Suprapubic skin (tissue), 4 donors: ENCODE measurements at regions not wholly inside any gene's neighbourhood (a gene's known extent, or its start where the extent isn't known, plus 50 kb on each side); places are given as distances from the start of the nearest gene placed in this dataset.

ENCODE experiments used
- DNase-seq, 2 donors: peaks; one replicate each; pipeline ENCODE4 v3.0.0-alpha.2; 2019; ENCODE audit warnings: low spot score in 2 of 2
- H3K27ac ChIP-seq: fragments of 200-600 bp; sonication (generic); one replicate; pipeline ENCODE4 v1.5.1; 2019
- H3K27me3 ChIP-seq: fragments of 200-600 bp; sonication (generic); one replicate; pipeline ENCODE4 v1.5.1; 2019
- H3K36me3 ChIP-seq: fragments of 200-600 bp; sonication (generic); one replicate; pipeline ENCODE4 v1.5.1; 2019
- H3K4me1 ChIP-seq: fragments of 200-600 bp; sonication (generic); one replicate; pipeline ENCODE4 v1.5.1; 2019
- H3K4me3 ChIP-seq: fragments of 200-600 bp; sonication (generic); one replicate; pipeline ENCODE4 v1.5.1; 2019; ENCODE audit warnings: mild to moderate bottlenecking
- H3K9me3 ChIP-seq: fragments of 200-600 bp; sonication (generic); one replicate; pipeline ENCODE4 v1.5.1; 2019
- CTCF ChIP-seq, 2 donors: fragments of 200-600 bp in 1 of 2; fragments of 450-650 bp in 1 of 2; sonication (generic) in 1 of 2; IDR thresholded peaks; one replicate each; pipeline ENCODE4 v1.5.1; 2016 to 2019; ENCODE audit warnings: antibody characterized with exemption in 2 of 2, mild to moderate bottlenecking in 1 of 2, moderate library complexity in 1 of 2
- EP300 ChIP-seq: sonication (generic); formaldehyde crosslinking; IDR thresholded peaks from one replicate; pipeline ENCODE4 v1.6.1; 2017; ENCODE audit warnings: antibody characterized with exemption
- POLR2A ChIP-seq, 2 donors: fragments of 450-650 bp; IDR thresholded peaks; one replicate each; pipeline ENCODE4 v1.6.1; 2017; ENCODE audit warnings: antibody characterized with exemption in 2 of 2, mild to moderate bottlenecking in 2 of 2, moderate library complexity in 2 of 2
- POLR2AphosphoS5 ChIP-seq, 3 donors: sonication (generic); formaldehyde crosslinking; IDR thresholded peaks; one replicate each; pipeline ENCODE4 v1.6.1; 2017; ENCODE audit warnings: antibody characterized with exemption in 3 of 3
- WGBS: methylation state at CpG from one replicate; pipeline ENCODE4 v1.1.5; 2018; 5-methylcytosine and 5-hydroxymethylcytosine counted together

- TF ChIP-seq EP300 (no peak), CTCF (IDR thresholded peaks at IDR 0.05) (no peak), POLR2A (IDR thresholded peaks at IDR 0.05) (no peak), POLR2AphosphoS5 (IDR thresholded peaks at IDR 0.05) (no peak)
- H3K4me3 ChIP-seq = no peak overlapping the region
- no peaks in the 10 kb centered on the region for H3K27me3 ChIP-seq
- WGBS = 79% methylated on average over 2 of the region's 2 CpGs
- DNase-seq = no peak
- no peaks in the 10 kb centered on the region for H3K4me1 ChIP-seq
- H3K27ac ChIP-seq = no peak overlapping the region
- no peaks in the 10 kb centered on the region for H3K9me3 ChIP-seq
- H3K36me3 ChIP-seq = no peaks in the 10 kb centered on the region
These were observed 100.8 kb upstream of the RNPC3 start for GRCh38 chr1:103424650-103425049.

- no peak overlapping the region for H3K4me3 ChIP-seq
- 52% methylated on average over 1 of the region's 1 CpG for WGBS
- no peak for TF ChIP-seq POLR2A (IDR thresholded peaks at IDR 0.05)
- no peak for TF ChIP-seq EP300
- no peak for TF ChIP-seq POLR2AphosphoS5 (IDR thresholded peaks at IDR 0.05)
- TF ChIP-seq CTCF (IDR thresholded peaks at IDR 0.05) = no peak
These were observed 108.7 kb upstream of the RNPC3 start for GRCh38 chr1:103416681-103417286.

GRCh38 chr1:103387898-103388297 is 137.6 kb upstream of the RNPC3 start:
- no peaks in the 10 kb centered on the region for H3K36me3 ChIP-seq
- WGBS = 23% methylated on average over 1 of the region's 1 CpG
- no peak overlapping the region for H3K4me3 ChIP-seq
- H3K27ac ChIP-seq = no peak overlapping the region
- H3K27me3 ChIP-seq = no peaks in the 10 kb centered on the region
- H3K4me1 ChIP-seq = no peaks in the 10 kb centered on the region
- H3K9me3 ChIP-seq = peaks cover 9% of the 10 kb centered on the region
- no peak for DNase-seq
- TF ChIP-seq CTCF (IDR thresholded peaks at IDR 0.05) (no peak), EP300 (no peak), POLR2A (IDR thresholded peaks at IDR 0.05) (no peak), POLR2AphosphoS5 (IDR thresholded peaks at IDR 0.05) (no peak)

More at GRCh38 chr1:103416681-103417286, 108.7 kb upstream of the RNPC3 start:
- H3K4me1 ChIP-seq = no peaks in the 10 kb centered on the region
- H3K36me3 ChIP-seq = no peaks in the 10 kb centered on the region
- no peak for DNase-seq
- no peaks in the 10 kb centered on the region for H3K9me3 ChIP-seq
- H3K27ac ChIP-seq = no peak overlapping the region
- H3K27me3 ChIP-seq = no peaks in the 10 kb centered on the region

- no peak for DNase-seq
- Histone ChIP-seq H3K27ac (no peak overlapping the region), H3K4me3 (no peak overlapping the region), H3K9me3 (no peaks in the 10 kb centered on the region), H3K4me1 (no peaks in the 10 kb centered on the region), H3K27me3 (no peaks in the 10 kb centered on the region), H3K36me3 (no peaks in the 10 kb centered on the region)
- 75% methylated on average over 3 of the region's 3 CpGs for WGBS
- TF ChIP-seq POLR2A (IDR thresholded peaks at IDR 0.05) (no peak), CTCF (IDR thresholded peaks at IDR 0.05) (no peak), EP300 (no peak), POLR2AphosphoS5 (IDR thresholded peaks at IDR 0.05) (no peak)
These were observed 151.5 kb upstream of the RNPC3 start for GRCh38 chr1:103373991-103374390.

GRCh38 chr1:103372866-103373265 is 152.6 kb upstream of the RNPC3 start:
- no peaks in the 10 kb centered on the region for H3K36me3 ChIP-seq
- TF ChIP-seq POLR2AphosphoS5 (IDR thresholded peaks at IDR 0.05) = no peak
- TF ChIP-seq POLR2A (IDR thresholded peaks at IDR 0.05) = no peak
- TF ChIP-seq CTCF (IDR thresholded peaks at IDR 0.05) = no peak
- TF ChIP-seq EP300 = no peak
- H3K27me3 ChIP-seq = no peaks in the 10 kb centered on the region
- no peaks in the 10 kb centered on the region for H3K9me3 ChIP-seq
- DNase-seq = no peak
- H3K27ac ChIP-seq = no peak overlapping the region
- H3K4me1 ChIP-seq = no peaks in the 10 kb centered on the region
- no peak overlapping the region for H3K4me3 ChIP-seq
